ENCODE measurements at regions not wholly inside any gene's neighbourhood (a gene's known extent, or its start where the extent isn't known, plus 50 kb on each side); places are given as distances from the start of the nearest gene placed in this dataset.
A peak's percentile ranks its signal among the peaks of the same experiment; 100 is the strongest.

DNA sequence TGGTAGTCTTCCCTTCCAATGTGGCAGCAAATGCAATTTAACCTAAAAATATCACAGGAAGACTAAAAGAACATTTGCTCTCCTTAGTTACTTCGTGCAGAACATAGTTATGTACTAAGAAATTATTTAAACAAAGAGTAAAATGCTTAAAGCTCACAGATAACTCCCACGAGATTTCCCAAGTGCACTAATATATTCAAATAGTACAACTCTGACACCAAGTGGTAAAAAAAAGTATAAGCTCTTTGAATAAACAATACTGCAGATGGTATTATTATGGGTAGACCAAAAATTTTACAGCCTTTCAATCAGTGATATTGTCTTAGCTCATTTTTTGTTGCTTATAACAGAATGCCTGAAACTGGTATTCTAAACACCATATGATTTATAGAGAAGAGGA lies 52.8 kb upstream of the FILIP1 start:
- DNase-seq (ENCODE audit: low read depth) = peak; percentile 28

DNA sequence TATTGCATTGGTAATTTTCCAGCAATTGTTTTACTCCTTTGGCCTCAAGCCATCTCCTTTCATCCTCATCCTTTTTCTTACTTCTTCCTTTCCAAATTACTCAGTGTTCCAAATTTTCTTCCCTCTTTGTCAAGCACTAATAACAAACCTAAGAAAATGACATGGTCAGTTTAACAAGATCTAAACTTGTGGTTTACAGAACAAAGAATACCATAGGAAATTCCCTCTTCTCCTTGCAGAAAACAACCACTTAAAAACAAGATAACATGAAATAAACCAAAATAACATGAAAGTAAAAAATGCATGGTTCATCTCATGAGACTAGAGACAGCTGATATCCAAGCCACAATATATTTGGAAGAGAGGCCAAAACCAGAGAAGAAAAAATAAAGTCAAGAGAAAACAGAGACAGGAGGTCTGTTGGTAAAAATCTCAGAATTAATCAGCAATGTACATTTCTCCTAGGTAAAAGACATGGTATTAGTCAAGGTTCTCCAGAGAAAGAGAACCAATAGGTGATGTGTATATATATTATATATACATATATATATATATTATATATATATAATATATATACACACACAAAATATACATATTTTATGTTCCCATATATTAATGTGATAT lies 51.0 kb upstream of the SENP6 start:
- no peak for DNase-seq (ENCODE audit: low read depth)

DNA sequence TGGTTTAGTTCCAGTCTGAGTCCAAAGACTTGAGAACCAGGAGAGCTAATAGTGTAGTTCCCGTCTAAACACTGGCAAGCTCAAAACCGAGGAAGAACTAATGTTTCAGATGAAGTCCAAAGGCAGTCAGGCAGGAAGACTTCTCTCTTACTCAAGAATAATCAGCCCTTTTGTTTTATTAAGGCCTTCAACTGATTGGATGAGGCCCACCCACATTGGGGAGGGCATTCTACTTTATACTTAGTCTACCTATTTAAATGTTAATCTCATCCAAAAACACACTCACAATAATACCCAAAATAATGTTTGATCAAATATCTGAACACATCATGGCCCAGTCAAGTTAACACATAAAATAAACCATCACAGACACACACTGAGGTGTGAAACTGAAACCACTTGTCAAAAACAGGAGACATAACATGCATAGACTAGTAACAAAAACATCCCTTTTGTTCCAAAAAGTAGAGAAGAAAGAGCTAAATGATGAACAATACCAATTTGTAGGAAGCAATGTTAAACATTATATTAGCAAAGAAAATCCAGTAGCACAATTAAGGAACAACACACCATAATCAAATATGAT lies 50.2 kb upstream of the SENP6 start:
- no peak for DNase-seq (ENCODE audit: low read depth)
